Endothelial cell of umbilical vein (primary cell): ENCODE measurements at regions not wholly inside any gene's neighbourhood (a gene's known extent, or its start where the extent isn't known, plus 50 kb on each side); places are given as distances from the start of the nearest gene placed in this dataset.

Experiments used
- BruUV-seq: library from RNA; stranded (reverse); fragments of 400-500 nt; replicated peaks from 2 replicates; lab custom pipeline; 2021; lab: Mats Ljungman, UMichigan
- CTCF ChIA-PET: fragments of 300-600, 350-600 bp; sonication (Branson Sonifier 250); formaldehyde crosslinking; loops from one replicate; lab custom pipeline; 2021; ENCODE audit warnings: antibody characterized with exemption, inconsistent platforms; lab: Charles Lee
- POLR2A ChIA-PET: fragments of 300-600, 350-600 bp; sonication (Branson Sonifier 250); formaldehyde crosslinking; loops from one replicate; lab custom pipeline; 2021; ENCODE audit warnings: antibody characterized with exemption, inconsistent platforms; lab: Charles Lee
- DNase-seq: peaks from one replicate; pipeline ENCODE4 v3.0.0-alpha.2; 2011; ENCODE audit warnings: low read depth, low spot score
- FAIRE-seq: peaks from 2 replicates; lab custom pipeline; 2011; peaks lifted over from hg19 to GRCh38; lab: Jason Lieb, UNC
- H2AFZ ChIP-seq: 2 replicates; pipeline ENCODE4 v1.6.0; 2012; ENCODE audit warnings: low read depth, low read length, control low read depth, inconsistent platforms
- H3K27ac ChIP-seq: 2 replicates; pipeline ENCODE4 v1.5.1; 2011; ENCODE audit warnings: low read depth, mild to moderate bottlenecking, control low read depth, low read length, moderate library complexity; ENCODE audit not compliant: insufficient read depth
- H3K27me3 ChIP-seq, 2 experiments: 2 replicates each; pipeline versions ENCODE4 v1.6.0 to v1.6.1; 2011; ENCODE audit warnings: low read length in 2 of 2, mixed read lengths in 1 of 2; ENCODE audit not compliant: control insufficient read depth in 2 of 2, insufficient read depth in 2 of 2
- H3K36me3 ChIP-seq, 2 experiments: 2 replicates in 1 of 2; 3 replicates in 1 of 2; pipeline ENCODE4 v1.5.1; 2011; ENCODE audit warnings: low read length in 2 of 2, mild to moderate bottlenecking in 1 of 2, moderate library complexity in 1 of 2; ENCODE audit not compliant: control insufficient read depth in 2 of 2, insufficient read depth in 2 of 2; ENCODE audit errors: extremely low read depth in 1 of 2
- H3K4me1 ChIP-seq: 3 replicates; pipeline ENCODE4 v1.5.1; 2011; ENCODE audit warnings: mild to moderate bottlenecking, low read length; ENCODE audit not compliant: control insufficient read depth, insufficient read depth; ENCODE audit errors: extremely low read depth
- H3K4me2 ChIP-seq: 2 replicates; pipeline ENCODE4 v1.6.1; 2011; ENCODE audit warnings: low read length, control low read depth, mixed read lengths; ENCODE audit not compliant: insufficient read depth
- H3K4me3 ChIP-seq, 3 experiments: fragments of 200-600 bp in 1 of 3; sonication (generic), shearing (Covaris generic) in 1 of 3; replicated peaks in 1 of 3; 2 replicates each; pipeline ENCODE4 v1.5.1; 2011 to 2016; ENCODE audit warnings: control low read depth in 3 of 3, low read length in 3 of 3, mild to moderate bottlenecking in 2 of 3, inconsistent platforms in 1 of 3, low read depth in 1 of 3, moderate library complexity in 1 of 3; ENCODE audit not compliant: insufficient read depth in 1 of 3
- H3K79me2 ChIP-seq: 2 replicates; pipeline ENCODE4 v1.6.0; 2012; ENCODE audit warnings: low read length, inconsistent platforms; ENCODE audit not compliant: control insufficient read depth, insufficient read depth
- H3K9ac ChIP-seq: replicated peaks from 2 replicates; pipeline ENCODE3; 2011; ENCODE audit warnings: low read length, control low read depth; ENCODE audit not compliant: insufficient read depth; ENCODE audit errors: extremely low read depth
- H3K9me1 ChIP-seq: replicated peaks from 3 replicates; pipeline ENCODE4 v1.6.0; 2011; ENCODE audit warnings: mild to moderate bottlenecking, low read length; ENCODE audit not compliant: control insufficient read depth, insufficient read depth; ENCODE audit errors: extremely low read depth
- H3K9me3 ChIP-seq: replicated peaks from 2 replicates; pipeline ENCODE4 v1.5.1; 2012; ENCODE audit warnings: low read length, inconsistent platforms; ENCODE audit not compliant: control insufficient read depth, insufficient read depth
- H4K20me1 ChIP-seq: replicated peaks from 2 replicates; pipeline ENCODE3; 2011; ENCODE audit warnings: mild to moderate bottlenecking, low read length; ENCODE audit not compliant: control insufficient read depth, insufficient read depth; ENCODE audit errors: extremely low read depth
- CTCF ChIP-seq, 2 donors: IDR thresholded peaks; 1 replicate in 1 of 2; 2 replicates in 1 of 2; pipeline ENCODE4 v1.5.1; 2011; ENCODE audit warnings: low read length in 2 of 2, mild to moderate bottlenecking in 2 of 2, moderate library complexity in 2 of 2, control low read depth in 1 of 2, inconsistent platforms in 1 of 2, low read depth in 1 of 2; ENCODE audit not compliant: insufficient read depth in 1 of 2; ENCODE audit errors: extremely low read depth in 1 of 2
- EZH2 ChIP-seq: IDR thresholded peaks from 2 replicates; pipeline ENCODE4 v1.6.1; 2012; ENCODE audit warnings: borderline replicate concordance, low read depth, mild to moderate bottlenecking, moderate library complexity, low read length, inconsistent platforms; ENCODE audit not compliant: severe bottlenecking
- FOS ChIP-seq: IDR thresholded peaks from 2 replicates; pipeline ENCODE4 v1.6.1; 2011; ENCODE audit warnings: mild to moderate bottlenecking, low read length, moderate library complexity, borderline replicate concordance; ENCODE audit not compliant: insufficient read depth
- GATA2 ChIP-seq: IDR thresholded peaks from 2 replicates; pipeline ENCODE4 v1.7.0; 2011; ENCODE audit warnings: low read depth, mild to moderate bottlenecking, moderate library complexity, mixed read lengths, low read length; ENCODE audit not compliant: insufficient read length, insufficient read depth
- JUN ChIP-seq: IDR thresholded peaks from 2 replicates; pipeline ENCODE4 v1.6.1; 2011; ENCODE audit warnings: borderline replicate concordance, low read depth; ENCODE audit not compliant: insufficient read length, insufficient read depth
- MAX ChIP-seq: IDR thresholded peaks from 2 replicates; pipeline ENCODE4 v1.6.1; 2011; ENCODE audit not compliant: insufficient read depth, insufficient read length
- MYC ChIP-seq: IDR thresholded peaks from one replicate; pipeline ENCODE4 v1.6.1; 2011; ENCODE audit warnings: mild to moderate bottlenecking, low read depth, low read length
- POLR2A ChIP-seq: IDR thresholded peaks from 2 replicates; pipeline ENCODE4 v1.6.1; 2012; ENCODE audit warnings: low read depth, mild to moderate bottlenecking, control low read depth, low read length
- POLR2AphosphoS5 ChIP-seq: IDR thresholded peaks from 2 replicates; pipeline ENCODE4 v1.6.1; 2012; ENCODE audit warnings: low read depth, mild to moderate bottlenecking, control low read depth, low read length, moderate library complexity; ENCODE audit not compliant: insufficient read depth
- dilution Hi-C: fragments of 300-500 bp; cut with MboI; formaldehyde crosslinking; loops from one replicate; pipeline ENCODE4 v1.15.0; 2019; ENCODE audit warnings: low sequenced_read_pairs; ENCODE audit not compliant: extremely low pct_ligation_motif_present
- intact Hi-C: fragments of 100-400 bp; cut with micrococcal nuclease; formaldehyde crosslinking; loops from one replicate; pipeline ENCODE4 v1.10.0; 2022

- ChIA-PET CTCF (no interaction called here), POLR2A (no interaction called here)
- no TSS peak for BruUV-seq
- Histone ChIP-seq H3K4me3 (no peak overlapping the region), H3K9ac (no peak overlapping the region), H3K27ac (no peak overlapping the region), H3K4me2 (no peak overlapping the region), H3K4me1 (no peaks in the 10 kb centered on the region), H4K20me1 (no peaks in the 10 kb centered on the region), H2AFZ (no peak overlapping the region), H3K27me3 (no peaks in the 10 kb centered on the region), H3K79me2 (no peaks in the 10 kb centered on the region), H3K9me1 (no peaks in the 10 kb centered on the region), H3K9me3 (peaks cover 6% of the 10 kb centered on the region), H3K36me3 (no peaks in the 10 kb centered on the region)
- TF ChIP-seq EZH2 (no peak), GATA2 (no peak), CTCF (IDR thresholded peaks at IDR 0.05; ENCODE audit: extremely low read depth in 1 of 2, insufficient read depth in 1 of 2, low read depth in 1 of 2, low read length in 2 of 2) (no peak), MYC (no peak), MAX (no peak), JUN (no peak), POLR2A (no peak), FOS (no peak), POLR2AphosphoS5 (no peak)
- FAIRE-seq (no peak), DNase-seq (no peak)
- intact Hi-C loops (no loop called here), dilution Hi-C loops (no loop called here)
Measured at GRCh38 chr3:74564560-74564959, 49.9 kb downstream of the CNTN3 start.
